Lung (tissue), 11 donors: ENCODE measurements at regions not wholly inside any gene's neighbourhood (a gene's known extent, or its start where the extent isn't known, plus 50 kb on each side); places are given as distances from the start of the nearest gene placed in this dataset.
"Not testable (repeated sequence)": the region's sequence is repeated elsewhere in the genome, so short reads cannot be mapped to it uniquely, and the experiment has no call there.

Experiments used
- ATAC-seq: fragments of 200-7000 bp; cut with Tn5 transposase; one replicate; pipeline ENCODE4 v1.9.1; 2020; ENCODE audit warnings: moderate number of reproducible peaks; ENCODE audit not compliant: insufficient read depth, low FRiP score
- DNase-seq, 3 donors: peaks; one replicate each; pipeline ENCODE4 v3.0.0-alpha.2; 2013 to 2017
- H3K27ac ChIP-seq, 2 donors: one replicate each; pipeline ENCODE4 v1.5.1; 2013; ENCODE audit warnings: mild to moderate bottlenecking in 2 of 2, moderate library complexity in 2 of 2, control low read depth in 1 of 2, inconsistent platforms in 1 of 2, low read depth in 1 of 2, low read length in 1 of 2
- H3K27me3 ChIP-seq, 3 donors: one replicate each; pipeline ENCODE4 v1.5.1; 2013; ENCODE audit warnings: low read length in 2 of 3; ENCODE audit not compliant: control insufficient read depth in 3 of 3, insufficient read depth in 3 of 3
- H3K36me3 ChIP-seq, 4 donors: one replicate each; pipeline ENCODE4 v1.5.1; 2013; ENCODE audit warnings: low read length in 4 of 4, mild to moderate bottlenecking in 1 of 4, moderate library complexity in 1 of 4; ENCODE audit not compliant: control insufficient read depth in 4 of 4, insufficient read depth in 4 of 4
- H3K4me1 ChIP-seq, 5 donors: one replicate each; pipeline ENCODE4 v1.5.1; 2013; ENCODE audit warnings: low read length in 5 of 5, mild to moderate bottlenecking in 2 of 5, moderate library complexity in 1 of 5; ENCODE audit not compliant: control insufficient read depth in 5 of 5, insufficient read depth in 5 of 5
- H3K4me3 ChIP-seq: one replicate; pipeline ENCODE4 v1.5.1; 2013; ENCODE audit warnings: mild to moderate bottlenecking, control low read depth, moderate library complexity
- H3K9ac ChIP-seq, 2 donors: one replicate each; pipeline ENCODE4 v1.5.1; 2013; ENCODE audit warnings: low read length in 2 of 2, control low read depth in 1 of 2; ENCODE audit not compliant: insufficient read depth in 1 of 2
- H3K9me3 ChIP-seq, 4 donors: one replicate each; pipeline ENCODE4 v1.5.1; 2013; ENCODE audit warnings: low read length in 3 of 4, mild to moderate bottlenecking in 1 of 4, moderate library complexity in 1 of 4; ENCODE audit not compliant: control insufficient read depth in 4 of 4, insufficient read depth in 3 of 4
- CTCF ChIP-seq: IDR thresholded peaks from 2 replicates; pipeline ENCODE4 v1.5.1; 2012; ENCODE audit warnings: mild to moderate bottlenecking; ENCODE audit errors: control extremely low read depth, extremely low read depth
- WGBS, 2 donors: extraction: QIAGEN DNeasy Blood & Tissue Kit; methylation state at CpG; one replicate each; pipeline ENCODE4 v1.1.7; 2013; 5-methylcytosine and 5-hydroxymethylcytosine counted together
- donor health status: control.
- donor health status: control.
- donor health status: Bipolar disorder and iron deficiency.
- donor health status: healthy.
- donor health status: DM: yes; HTN: yes; CAD: no.

- Histone ChIP-seq H3K9me3 (no peaks in the 10 kb centered on the region), H3K27ac (no peak overlapping the region), H3K36me3 (no peaks in the 10 kb centered on the region), H3K27me3 (no peaks in the 10 kb centered on the region), H3K4me1 (no peaks in the 10 kb centered on the region), H3K4me3 (no peak overlapping the region), H3K9ac (no peak overlapping the region)
- ATAC-seq (no peak), DNase-seq (no peak)
- TF ChIP-seq CTCF: no peak
- 69 to 89% methylated on average over 6 of the region's 6 CpGs for WGBS, 2 donors
Observed at GRCh38 chr2:184416146-184416913, 182.0 kb upstream of the ZNF804A start.

GRCh38 chr2:184419744-184420143, 178.6 kb upstream of the ZNF804A start:
- Histone ChIP-seq H3K4me1 (no peaks in the 10 kb centered on the region), H3K4me3 (no peak overlapping the region), H3K36me3 (no peaks in the 10 kb centered on the region), H3K9ac (no peak overlapping the region), H3K27ac (no peak overlapping the region), H3K27me3 (no peaks in the 10 kb centered on the region), H3K9me3 (no peaks in the 10 kb centered on the region)
- WGBS, 2 donors: 76 to 89% methylated on average over 2 of the region's 2 CpGs
- ATAC-seq (no peak), DNase-seq (no peak)
- no peak for TF ChIP-seq CTCF

GRCh38 chr2:184421456-184421855, 176.9 kb upstream of the ZNF804A start:
- H3K27ac ChIP-seq, H3K27me3 ChIP-seq, ATAC-seq, H3K4me3 ChIP-seq, DNase-seq, H3K36me3 ChIP-seq, H3K4me1 ChIP-seq, H3K9me3 ChIP-seq, H3K9ac ChIP-seq: not testable (repeated sequence)
- 85 to 88% methylated on average over 11 of the region's 11 CpGs for WGBS, 2 donors

GRCh38 chr2:184425083-184425482, 173.2 kb upstream of the ZNF804A start:
- Histone ChIP-seq H3K4me1 (no peaks in the 10 kb centered on the region), H3K27me3 (no peaks in the 10 kb centered on the region), H3K4me3 (no peak overlapping the region), H3K27ac (no peak overlapping the region), H3K9ac (no peak overlapping the region), H3K36me3 (no peaks in the 10 kb centered on the region), H3K9me3 (no peaks in the 10 kb centered on the region)
- ATAC-seq (no peak), DNase-seq (no peak)
- WGBS, 2 donors: 87% methylated on average over 2 of the region's 2 CpGs
- TF ChIP-seq CTCF: no peak
